ENCODE measurements at regions not wholly inside any gene's neighbourhood (a gene's known extent, or its start where the extent isn't known, plus 50 kb on each side); places are given as distances from the start of the nearest gene placed in this dataset.
A peak's percentile ranks its signal among the peaks of the same experiment; 100 is the strongest.

- TF ChIP-seq, protein P1, sequence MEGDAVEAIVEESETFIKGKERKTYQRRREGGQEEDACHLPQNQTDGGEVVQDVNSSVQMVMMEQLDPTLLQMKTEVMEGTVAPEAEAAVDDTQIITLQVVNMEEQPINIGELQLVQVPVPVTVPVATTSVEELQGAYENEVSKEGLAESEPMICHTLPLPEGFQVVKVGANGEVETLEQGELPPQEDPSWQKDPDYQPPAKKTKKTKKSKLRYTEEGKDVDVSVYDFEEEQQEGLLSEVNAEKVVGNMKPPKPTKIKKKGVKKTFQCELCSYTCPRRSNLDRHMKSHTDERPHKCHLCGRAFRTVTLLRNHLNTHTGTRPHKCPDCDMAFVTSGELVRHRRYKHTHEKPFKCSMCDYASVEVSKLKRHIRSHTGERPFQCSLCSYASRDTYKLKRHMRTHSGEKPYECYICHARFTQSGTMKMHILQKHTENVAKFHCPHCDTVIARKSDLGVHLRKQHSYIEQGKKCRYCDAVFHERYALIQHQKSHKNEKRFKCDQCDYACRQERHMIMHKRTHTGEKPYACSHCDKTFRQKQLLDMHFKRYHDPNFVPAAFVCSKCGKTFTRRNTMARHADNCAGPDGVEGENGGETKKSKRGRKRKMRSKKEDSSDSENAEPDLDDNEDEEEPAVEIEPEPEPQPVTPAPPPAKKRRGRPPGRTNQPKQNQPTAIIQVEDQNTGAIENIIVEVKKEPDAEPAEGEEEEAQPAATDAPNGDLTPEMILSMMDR (IDR thresholded peaks at IDR 0.05; ENCODE audit: low read depth, low read length): no peak
- no peak for DNase-seq (ENCODE audit: extremely low read depth, low read depth)
Measured at GRCh38 chr2:239566162-239566994, 165.6 kb upstream of the HDAC4 start.

GRCh38 chr2:239564587-239564986, 163.8 kb upstream of the HDAC4 start:
- TF ChIP-seq, protein P1 (IDR thresholded peaks at IDR 0.05; ENCODE audit: low read depth, low read length): no peak
- no peak for DNase-seq (ENCODE audit: extremely low read depth, low read depth)

DNA sequence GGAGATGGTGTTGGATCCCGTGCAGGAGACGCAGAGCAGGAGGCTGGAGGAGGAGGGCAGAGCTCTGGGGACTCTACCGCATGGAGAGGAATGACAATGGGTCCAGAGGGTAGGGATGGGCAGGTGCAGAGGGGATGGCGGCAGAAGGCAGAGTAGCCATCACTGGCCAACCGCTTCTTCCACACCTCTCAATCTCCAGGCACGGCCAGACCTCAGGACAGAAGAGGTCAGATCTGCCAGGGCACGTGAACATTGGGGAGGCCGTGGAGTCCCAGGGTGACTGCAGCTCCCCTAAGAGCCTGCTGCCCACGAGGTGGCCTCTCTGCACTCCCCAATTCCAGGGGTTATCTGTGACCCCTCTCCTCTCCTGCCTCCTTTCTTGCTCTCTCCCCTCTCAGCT, 162.7 kb upstream of the HDAC4 start:
- no peak for DNase-seq (ENCODE audit: extremely low read depth, low read depth)
- TF ChIP-seq, protein P1 (IDR thresholded peaks at IDR 0.05; ENCODE audit: low read depth, low read length): no peak

DNA sequence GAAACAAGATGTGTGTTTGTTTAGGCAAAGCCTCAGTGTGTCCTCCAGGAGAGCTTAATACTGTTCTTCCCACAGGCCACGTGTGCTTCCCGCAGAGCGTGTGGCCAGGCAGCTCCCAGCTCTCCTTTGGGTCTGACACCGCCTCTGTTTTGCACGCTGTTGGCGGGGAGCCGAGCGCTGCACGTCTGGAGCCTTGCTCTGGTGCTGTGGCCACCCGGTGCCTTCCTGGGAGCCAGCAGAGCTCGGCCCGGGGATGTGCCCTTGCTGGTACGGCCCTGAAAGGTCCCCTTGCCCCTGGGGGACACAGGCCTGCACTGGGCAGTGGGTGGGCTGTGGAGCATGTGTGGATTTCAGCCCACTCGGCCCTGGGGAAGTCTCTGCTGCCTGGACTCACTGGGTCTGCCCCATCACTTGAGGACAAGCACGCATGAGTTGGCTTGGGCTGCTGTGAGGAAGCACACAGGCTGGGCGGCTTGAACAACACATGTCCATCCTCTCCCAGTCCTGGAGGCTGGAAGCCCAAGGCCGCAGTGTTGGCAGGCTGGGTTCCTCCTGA, 160.7 kb upstream of the HDAC4 start:
- peak; percentile 44 for DNase-seq (ENCODE audit: extremely low read depth, low read depth)
- TF ChIP-seq, protein P1 (IDR thresholded peaks at IDR 0.05; ENCODE audit: low read depth, low read length): no peak

DNA sequence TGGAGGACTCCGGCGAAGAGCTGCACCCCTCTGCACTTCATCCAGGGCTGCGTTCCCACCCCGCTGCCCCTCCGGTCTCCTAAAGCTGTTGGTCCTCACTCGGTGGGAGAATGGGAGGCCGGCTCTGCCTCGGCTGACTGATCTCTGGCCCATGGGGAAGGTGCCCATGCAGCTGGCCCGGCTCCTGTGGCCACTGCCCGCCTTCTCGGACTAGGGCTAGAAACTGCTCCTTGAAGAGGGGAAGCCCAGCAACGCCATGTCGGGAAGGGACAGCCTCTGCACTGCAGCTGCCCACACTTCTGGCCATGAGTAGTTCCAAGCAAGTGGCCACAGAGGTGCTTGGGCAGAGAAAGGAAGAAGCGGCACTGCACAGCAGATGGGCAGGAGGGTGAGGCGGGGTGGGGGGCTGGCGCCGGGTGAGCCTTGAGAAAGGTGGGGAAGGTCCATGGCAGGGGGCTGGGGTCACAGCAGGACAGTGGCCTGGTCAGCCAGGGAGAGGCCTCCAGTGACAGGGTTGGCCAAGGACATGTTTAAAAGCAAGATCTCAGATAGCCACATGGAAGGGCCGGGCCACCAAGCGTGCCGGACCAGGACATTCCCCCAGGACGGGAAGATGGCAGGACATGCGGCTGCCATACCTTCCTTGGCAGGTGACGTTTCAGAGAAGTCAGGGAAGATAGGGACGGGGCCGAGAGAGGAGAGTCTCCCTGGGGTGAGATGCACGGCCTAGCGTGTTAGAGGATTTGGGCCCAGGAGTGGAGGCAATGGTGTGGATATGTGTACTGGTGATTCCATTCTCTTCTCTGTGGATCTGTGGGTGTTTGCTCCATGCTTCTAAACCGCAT, 158.8 kb upstream of the HDAC4 start:
- TF ChIP-seq, protein P1 (IDR thresholded peaks at IDR 0.05; ENCODE audit: low read depth, low read length): no peak
- no peak for DNase-seq (ENCODE audit: extremely low read depth, low read depth)

DNA sequence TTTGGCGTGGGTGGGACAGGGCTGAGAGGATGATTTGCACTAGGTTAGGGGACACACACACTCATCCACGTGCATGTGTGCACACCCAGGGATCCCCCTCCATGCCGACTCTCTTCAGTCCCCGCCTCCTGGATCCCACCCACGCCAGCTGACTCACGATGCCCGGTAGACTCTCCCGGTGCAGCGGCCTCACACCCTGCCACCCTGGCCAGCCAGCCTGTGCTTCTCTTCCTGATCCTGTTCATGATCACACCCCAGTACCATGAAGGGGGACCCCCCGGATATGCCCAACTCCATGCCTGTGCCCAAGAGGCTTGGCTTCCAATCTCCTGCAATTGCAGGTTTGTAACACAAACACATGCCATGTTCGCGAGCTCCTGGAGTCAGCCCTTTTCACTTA, 157.8 kb upstream of the HDAC4 start:
- TF ChIP-seq, protein P1 (IDR thresholded peaks at IDR 0.05; ENCODE audit: low read depth, low read length): no peak

DNA sequence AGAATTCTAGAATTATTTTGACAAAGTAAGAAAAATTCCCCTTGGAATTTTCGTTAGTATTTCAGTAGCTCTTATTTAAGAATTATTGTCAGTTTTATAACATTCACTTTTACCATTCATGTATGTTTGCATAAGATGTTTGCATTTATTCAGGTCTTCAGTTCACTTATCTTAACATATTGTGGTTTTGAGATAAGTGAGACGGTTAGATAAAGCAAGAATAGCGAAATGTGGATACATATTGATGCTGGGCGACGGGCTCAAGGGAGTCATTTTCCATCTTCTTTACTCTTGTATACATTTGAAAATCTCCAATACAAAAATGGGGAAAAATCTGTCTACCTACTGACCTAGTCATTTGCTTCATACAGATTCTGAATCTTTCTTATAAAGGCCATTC, 156.7 kb upstream of the HDAC4 start:
- no peak for DNase-seq (ENCODE audit: extremely low read depth, low read depth)
- TF ChIP-seq, protein P1 (IDR thresholded peaks at IDR 0.05; ENCODE audit: low read depth, low read length): no peak

More for the DNA sequence above, 157.8 kb upstream of the HDAC4 start:
- DNase-seq (ENCODE audit: extremely low read depth, low read depth): no peak
